ENCODE measurements at regions not wholly inside any gene's neighbourhood (a gene's known extent, or its start where the extent isn't known, plus 50 kb on each side); places are given as distances from the start of the nearest gene placed in this dataset.

GRCh38 chr5:176187276-176188062 lies 50.8 kb upstream of the SIMC1 start:
- no peak for DNase-seq (ENCODE audit: low read depth)
- in situ Hi-C loops (cut with HindIII; ENCODE audit: low pct_unique_long_range_greater_than_20kb, low sequenced_read_pairs), result no loop called here

- DNase-seq (ENCODE audit: low read depth), result no peak
- in situ Hi-C loops (cut with HindIII; ENCODE audit: low pct_unique_long_range_greater_than_20kb, low sequenced_read_pairs), result no loop called here
Observed at GRCh38 chr5:176188085-176188484, 50.1 kb upstream of the SIMC1 start.
